Endothelial cell of umbilical vein (primary cell): ENCODE measurements at regions not wholly inside any gene's neighbourhood (a gene's known extent, or its start where the extent isn't known, plus 50 kb on each side); places are given as distances from the start of the nearest gene placed in this dataset.
A peak's percentile ranks its signal among the peaks of the same experiment; 100 is the strongest.

Experiments used
- BruUV-seq: library from RNA; stranded (reverse); fragments of 400-500 nt; replicated peaks from 2 replicates; lab custom pipeline; 2021; lab: Mats Ljungman, UMichigan
- CTCF ChIA-PET: fragments of 300-600, 350-600 bp; sonication (Branson Sonifier 250); formaldehyde crosslinking; loops from one replicate; lab custom pipeline; 2021; ENCODE audit warnings: antibody characterized with exemption, inconsistent platforms; lab: Charles Lee
- POLR2A ChIA-PET: fragments of 300-600, 350-600 bp; sonication (Branson Sonifier 250); formaldehyde crosslinking; loops from one replicate; lab custom pipeline; 2021; ENCODE audit warnings: antibody characterized with exemption, inconsistent platforms; lab: Charles Lee
- DNase-seq: peaks from one replicate; pipeline ENCODE4 v3.0.0-alpha.2; 2011; ENCODE audit warnings: low read depth, low spot score
- FAIRE-seq: peaks from 2 replicates; lab custom pipeline; 2011; peaks lifted over from hg19 to GRCh38; lab: Jason Lieb, UNC
- H2AFZ ChIP-seq: 2 replicates; pipeline ENCODE4 v1.6.0; 2012; ENCODE audit warnings: low read depth, low read length, control low read depth, inconsistent platforms
- H3K27ac ChIP-seq: 2 replicates; pipeline ENCODE4 v1.5.1; 2011; ENCODE audit warnings: low read depth, mild to moderate bottlenecking, control low read depth, low read length, moderate library complexity; ENCODE audit not compliant: insufficient read depth
- H3K27me3 ChIP-seq, 2 experiments: 2 replicates each; pipeline versions ENCODE4 v1.6.0 to v1.6.1; 2011; ENCODE audit warnings: low read length in 2 of 2, mixed read lengths in 1 of 2; ENCODE audit not compliant: control insufficient read depth in 2 of 2, insufficient read depth in 2 of 2
- H3K36me3 ChIP-seq, 2 experiments: 2 replicates in 1 of 2; 3 replicates in 1 of 2; pipeline ENCODE4 v1.5.1; 2011; ENCODE audit warnings: low read length in 2 of 2, mild to moderate bottlenecking in 1 of 2, moderate library complexity in 1 of 2; ENCODE audit not compliant: control insufficient read depth in 2 of 2, insufficient read depth in 2 of 2; ENCODE audit errors: extremely low read depth in 1 of 2
- H3K4me1 ChIP-seq: 3 replicates; pipeline ENCODE4 v1.5.1; 2011; ENCODE audit warnings: mild to moderate bottlenecking, low read length; ENCODE audit not compliant: control insufficient read depth, insufficient read depth; ENCODE audit errors: extremely low read depth
- H3K4me2 ChIP-seq: 2 replicates; pipeline ENCODE4 v1.6.1; 2011; ENCODE audit warnings: low read length, control low read depth, mixed read lengths; ENCODE audit not compliant: insufficient read depth
- H3K4me3 ChIP-seq, 3 experiments: fragments of 200-600 bp in 1 of 3; sonication (generic), shearing (Covaris generic) in 1 of 3; replicated peaks in 1 of 3; 2 replicates each; pipeline ENCODE4 v1.5.1; 2011 to 2016; ENCODE audit warnings: control low read depth in 3 of 3, low read length in 3 of 3, mild to moderate bottlenecking in 2 of 3, inconsistent platforms in 1 of 3, low read depth in 1 of 3, moderate library complexity in 1 of 3; ENCODE audit not compliant: insufficient read depth in 1 of 3
- H3K79me2 ChIP-seq: 2 replicates; pipeline ENCODE4 v1.6.0; 2012; ENCODE audit warnings: low read length, inconsistent platforms; ENCODE audit not compliant: control insufficient read depth, insufficient read depth
- H3K9ac ChIP-seq: replicated peaks from 2 replicates; pipeline ENCODE3; 2011; ENCODE audit warnings: low read length, control low read depth; ENCODE audit not compliant: insufficient read depth; ENCODE audit errors: extremely low read depth
- H3K9me1 ChIP-seq: replicated peaks from 3 replicates; pipeline ENCODE4 v1.6.0; 2011; ENCODE audit warnings: mild to moderate bottlenecking, low read length; ENCODE audit not compliant: control insufficient read depth, insufficient read depth; ENCODE audit errors: extremely low read depth
- H3K9me3 ChIP-seq: replicated peaks from 2 replicates; pipeline ENCODE4 v1.5.1; 2012; ENCODE audit warnings: low read length, inconsistent platforms; ENCODE audit not compliant: control insufficient read depth, insufficient read depth
- H4K20me1 ChIP-seq: replicated peaks from 2 replicates; pipeline ENCODE3; 2011; ENCODE audit warnings: mild to moderate bottlenecking, low read length; ENCODE audit not compliant: control insufficient read depth, insufficient read depth; ENCODE audit errors: extremely low read depth
- FOS ChIP-seq: IDR thresholded peaks from 2 replicates; pipeline ENCODE4 v1.6.1; 2011; ENCODE audit warnings: mild to moderate bottlenecking, low read length, moderate library complexity, borderline replicate concordance; ENCODE audit not compliant: insufficient read depth
- GATA2 ChIP-seq: IDR thresholded peaks from 2 replicates; pipeline ENCODE4 v1.7.0; 2011; ENCODE audit warnings: low read depth, mild to moderate bottlenecking, moderate library complexity, mixed read lengths, low read length; ENCODE audit not compliant: insufficient read length, insufficient read depth
- POLR2AphosphoS5 ChIP-seq: IDR thresholded peaks from 2 replicates; pipeline ENCODE4 v1.6.1; 2012; ENCODE audit warnings: low read depth, mild to moderate bottlenecking, control low read depth, low read length, moderate library complexity; ENCODE audit not compliant: insufficient read depth
- dilution Hi-C: fragments of 300-500 bp; cut with MboI; formaldehyde crosslinking; loops from one replicate; pipeline ENCODE4 v1.15.0; 2019; ENCODE audit warnings: low sequenced_read_pairs; ENCODE audit not compliant: extremely low pct_ligation_motif_present
- intact Hi-C: fragments of 100-400 bp; cut with micrococcal nuclease; formaldehyde crosslinking; loops from one replicate; pipeline ENCODE4 v1.10.0; 2022

DNA sequence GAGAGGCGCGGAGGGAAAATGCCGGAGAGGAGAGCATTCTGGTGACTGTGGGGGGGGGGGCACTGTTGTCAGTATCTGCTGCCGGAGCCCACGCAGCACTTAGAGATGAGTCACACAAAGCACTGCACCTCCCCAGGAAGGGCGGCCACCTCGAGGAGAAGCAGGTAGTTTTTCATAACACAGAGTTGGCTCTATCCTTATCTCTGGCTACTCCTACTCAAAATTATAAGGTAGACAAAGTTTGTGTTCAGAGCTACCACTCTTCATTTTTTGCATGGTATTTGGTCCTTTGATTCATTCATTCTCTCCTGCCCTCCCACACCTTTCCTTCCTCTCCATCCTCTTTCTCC, 76.2 kb upstream of the SCOC start:
- no peak for DNase-seq
- POLR2A ChIA-PET = no interaction called here
- H3K4me2 ChIP-seq = no peak overlapping the region

DNA sequence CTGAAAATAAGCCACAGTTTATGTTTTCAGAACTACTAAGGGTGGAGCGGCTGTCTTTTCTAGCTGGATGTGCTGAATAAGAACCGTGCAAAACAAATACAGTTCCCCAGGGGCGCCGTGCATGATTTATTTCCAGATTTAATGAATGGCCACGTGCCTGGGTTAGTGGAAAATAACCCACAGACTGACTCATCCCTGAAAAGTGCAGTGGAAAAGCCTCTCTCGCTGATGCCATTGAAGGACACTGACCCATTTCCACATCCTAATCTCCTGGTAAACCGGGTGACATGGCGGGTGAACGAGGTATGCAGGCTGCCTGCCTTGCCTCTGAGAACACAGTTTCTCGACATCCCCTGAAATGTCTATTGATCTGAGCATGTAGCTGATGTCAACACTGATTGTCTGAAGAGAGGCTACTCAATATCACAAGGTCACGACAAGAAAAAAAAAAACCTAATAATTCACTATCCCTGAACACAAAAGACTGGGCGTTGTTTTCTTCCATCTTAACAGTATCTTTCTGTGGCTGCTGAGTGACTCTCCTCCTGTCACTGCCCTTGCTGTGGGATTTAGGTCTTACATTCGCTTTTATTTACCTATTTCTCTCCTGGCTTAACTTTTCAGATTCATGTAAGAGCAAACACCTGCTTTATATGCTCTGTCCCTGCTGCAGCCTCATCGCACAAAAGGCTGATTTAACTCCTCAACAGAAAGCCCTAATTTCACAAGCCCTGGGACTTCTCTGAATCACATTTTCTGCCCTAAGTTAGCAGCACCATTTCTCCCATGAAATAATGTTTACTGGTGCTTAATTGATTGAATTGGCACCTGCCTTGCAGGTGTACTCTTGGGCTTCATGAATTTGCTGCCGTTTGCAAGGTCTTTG, 76.9 kb upstream of the SCOC start:
- Histone ChIP-seq H3K36me3 (no peaks in the 10 kb centered on the region), H3K4me1 (peaks cover 10% of the 10 kb centered on the region), H2AFZ (no peak overlapping the region), H3K4me3 (no peak overlapping the region), H3K4me2 (peak overlapping the region; percentile 21), H4K20me1 (no peaks in the 10 kb centered on the region), H3K27me3 (no peaks in the 10 kb centered on the region), H3K9me1 (no peaks in the 10 kb centered on the region), H3K79me2 (no peaks in the 10 kb centered on the region), H3K9me3 (no peaks in the 10 kb centered on the region), H3K27ac (no peak overlapping the region), H3K9ac (no peak overlapping the region)
- BruUV-seq = no TSS peak
- intact Hi-C loops (no loop called here), dilution Hi-C loops (no loop called here)
- DNase-seq = peak; percentile 68
- TF ChIP-seq FOS (peak; percentile 60), POLR2AphosphoS5 (no peak)
- CTCF ChIA-PET = interaction anchor here (1.0 kb wide), 1 partner anchor 30 kb away, joined by 4 read pairs; no protein-coding TSS in a partner anchor
- FAIRE-seq = peak; percentile 57
- POLR2A ChIA-PET = no interaction called here

More for the DNA sequence above, 76.2 kb upstream of the SCOC start:
- FAIRE-seq = no peak
- no peaks in the 10 kb centered on the region for H4K20me1 ChIP-seq
- CTCF ChIA-PET = no interaction called here
- TF ChIP-seq FOS = peak; percentile 7
- TF ChIP-seq GATA2 = no peak
- H3K9me3 ChIP-seq = no peaks in the 10 kb centered on the region
- intact Hi-C loops = no loop called here
- no peaks in the 10 kb centered on the region for H3K27me3 ChIP-seq
- no peak overlapping the region for H3K9ac ChIP-seq
- peaks cover 10% of the 10 kb centered on the region for H3K4me1 ChIP-seq
- H3K9me1 ChIP-seq = no peaks in the 10 kb centered on the region
- dilution Hi-C loops = no loop called here
- no peak overlapping the region for H3K4me3 ChIP-seq
- no TSS peak for BruUV-seq
- no peaks in the 10 kb centered on the region for H3K79me2 ChIP-seq
- H2AFZ ChIP-seq = no peak overlapping the region
- H3K27ac ChIP-seq = no peak overlapping the region
- no peaks in the 10 kb centered on the region for H3K36me3 ChIP-seq
